Esophagus squamous epithelium (tissue), 4 donors: ENCODE measurements at regions not wholly inside any gene's neighbourhood (a gene's known extent, or its start where the extent isn't known, plus 50 kb on each side); places are given as distances from the start of the nearest gene placed in this dataset.

Experiments used
- POLR2A ChIP-seq, 4 donors: fragments of 450-650 bp; IDR thresholded peaks; one replicate each; pipeline ENCODE4 v1.6.1; 2017; ENCODE audit warnings: antibody characterized with exemption in 4 of 4, mild to moderate bottlenecking in 4 of 4, moderate library complexity in 3 of 4
- TF ChIP-seq, protein P1 (sequence below), 6 experiments: fragments of 450-650 bp in 4 of 6; fragments of 200-600 bp in 2 of 6; sonication (generic) in 2 of 6; IDR thresholded peaks; one replicate each; pipeline ENCODE4 v1.5.1; 2016 to 2019; ENCODE audit warnings: antibody characterized with exemption in 6 of 6, mild to moderate bottlenecking in 4 of 6, moderate library complexity in 4 of 6

DNA sequence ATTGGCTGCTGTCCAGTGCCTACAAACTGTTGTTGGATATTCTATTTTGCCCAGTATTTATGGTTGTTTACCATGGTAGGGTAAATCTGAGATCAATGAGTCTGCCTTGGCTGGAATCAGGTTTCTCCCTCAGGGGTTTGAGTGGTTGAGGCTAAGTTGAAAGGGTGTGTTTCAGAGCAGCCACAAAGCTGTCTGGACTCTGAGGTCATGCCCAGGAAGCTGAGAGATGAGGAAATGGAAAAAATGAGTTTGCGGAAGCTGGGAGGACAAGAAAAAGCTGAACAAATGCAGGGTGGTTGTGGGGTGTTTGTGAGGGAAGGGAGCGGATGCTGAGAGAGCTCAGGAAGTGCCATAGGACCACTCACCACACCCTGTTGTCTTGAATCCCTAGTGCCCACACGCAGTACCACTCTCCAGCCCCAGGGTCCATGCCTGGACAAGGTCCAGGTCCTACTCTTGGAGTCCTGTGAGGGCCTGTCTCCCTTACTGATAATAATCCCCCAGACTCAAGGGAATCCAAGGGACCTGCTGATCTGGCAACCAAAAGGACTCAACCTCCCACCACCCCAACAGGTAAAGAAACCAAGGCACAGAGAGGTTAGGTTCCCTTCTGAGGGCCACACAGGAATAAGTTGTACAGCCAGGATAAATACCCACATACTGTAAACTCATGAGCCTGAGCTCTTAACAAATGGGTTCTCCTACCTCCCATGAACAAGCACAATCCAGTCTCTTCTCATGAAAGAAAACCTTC, 81.6 kb downstream of the PPCDC start:
- TF ChIP-seq, protein P1, sequence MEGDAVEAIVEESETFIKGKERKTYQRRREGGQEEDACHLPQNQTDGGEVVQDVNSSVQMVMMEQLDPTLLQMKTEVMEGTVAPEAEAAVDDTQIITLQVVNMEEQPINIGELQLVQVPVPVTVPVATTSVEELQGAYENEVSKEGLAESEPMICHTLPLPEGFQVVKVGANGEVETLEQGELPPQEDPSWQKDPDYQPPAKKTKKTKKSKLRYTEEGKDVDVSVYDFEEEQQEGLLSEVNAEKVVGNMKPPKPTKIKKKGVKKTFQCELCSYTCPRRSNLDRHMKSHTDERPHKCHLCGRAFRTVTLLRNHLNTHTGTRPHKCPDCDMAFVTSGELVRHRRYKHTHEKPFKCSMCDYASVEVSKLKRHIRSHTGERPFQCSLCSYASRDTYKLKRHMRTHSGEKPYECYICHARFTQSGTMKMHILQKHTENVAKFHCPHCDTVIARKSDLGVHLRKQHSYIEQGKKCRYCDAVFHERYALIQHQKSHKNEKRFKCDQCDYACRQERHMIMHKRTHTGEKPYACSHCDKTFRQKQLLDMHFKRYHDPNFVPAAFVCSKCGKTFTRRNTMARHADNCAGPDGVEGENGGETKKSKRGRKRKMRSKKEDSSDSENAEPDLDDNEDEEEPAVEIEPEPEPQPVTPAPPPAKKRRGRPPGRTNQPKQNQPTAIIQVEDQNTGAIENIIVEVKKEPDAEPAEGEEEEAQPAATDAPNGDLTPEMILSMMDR (IDR thresholded peaks at IDR 0.05): no peak
- no peak for TF ChIP-seq POLR2A (IDR thresholded peaks at IDR 0.05)
